RWPE2 (cell line): ENCODE measurements at regions not wholly inside any gene's neighbourhood (a gene's known extent, or its start where the extent isn't known, plus 50 kb on each side); places are given as distances from the start of the nearest gene placed in this dataset.

Experiments
- ATAC-seq: fragments of 200-7000 bp; cut with Tn5 transposase; 3 replicates; pipeline ENCODE4 v1.9.1; 2021; ENCODE audit warnings: low read depth
- DNase-seq: peaks from one replicate; pipeline ENCODE4 v3.0.0-alpha.2; 2020; ENCODE audit warnings: low spot score
- H3K27ac ChIP-seq: fragments of 450-650 bp; 2 replicates; pipeline ENCODE4 v1.5.1; 2017; ENCODE audit warnings: mild to moderate bottlenecking; ENCODE audit not compliant: poor library complexity, severe bottlenecking
- H3K27me3 ChIP-seq: fragments of 250-450 bp; sonication (Bioruptor Pico); 2 replicates; pipeline ENCODE4 v1.5.1; 2021; ENCODE audit warnings: mild to moderate bottlenecking, moderate library complexity; ENCODE audit not compliant: insufficient read depth, poor library complexity, severe bottlenecking
- H3K36me3 ChIP-seq: fragments of 250-450 bp; sonication (Bioruptor Pico); 2 replicates; pipeline ENCODE4 v1.5.1; 2020; ENCODE audit warnings: low read depth, mild to moderate bottlenecking, moderate library complexity
- H3K4me1 ChIP-seq: fragments of 250-450 bp; sonication (Bioruptor Pico); 2 replicates; pipeline ENCODE4 v1.5.1; 2021; ENCODE audit warnings: mild to moderate bottlenecking, moderate library complexity; ENCODE audit not compliant: insufficient read depth, poor library complexity, severe bottlenecking
- H3K4me3 ChIP-seq: fragments of 250-450 bp; sonication (Bioruptor Pico); 2 replicates; pipeline ENCODE4 v1.5.1; 2021; ENCODE audit warnings: mild to moderate bottlenecking, moderate library complexity; ENCODE audit not compliant: severe bottlenecking
- H3K9me3 ChIP-seq: fragments of 250-450 bp; sonication (Bioruptor Pico); 2 replicates; pipeline ENCODE4 v1.5.1; 2021; ENCODE audit warnings: mild to moderate bottlenecking, moderate library complexity; ENCODE audit not compliant: severe bottlenecking
- TF ChIP-seq, protein P1 (sequence below): fragments of 450-650 bp; IDR thresholded peaks from one replicate; pipeline ENCODE4 v1.5.1; 2017; ENCODE audit warnings: mild to moderate bottlenecking, moderate library complexity; ENCODE audit not compliant: poor library complexity, severe bottlenecking

GRCh38 chrX:16444353-16444752 lies 205.6 kb upstream of the S100G start:
- H3K4me1 ChIP-seq, result no peaks in the 10 kb centered on the region
- no peaks in the 10 kb centered on the region for H3K9me3 ChIP-seq
- TF ChIP-seq, protein P1, sequence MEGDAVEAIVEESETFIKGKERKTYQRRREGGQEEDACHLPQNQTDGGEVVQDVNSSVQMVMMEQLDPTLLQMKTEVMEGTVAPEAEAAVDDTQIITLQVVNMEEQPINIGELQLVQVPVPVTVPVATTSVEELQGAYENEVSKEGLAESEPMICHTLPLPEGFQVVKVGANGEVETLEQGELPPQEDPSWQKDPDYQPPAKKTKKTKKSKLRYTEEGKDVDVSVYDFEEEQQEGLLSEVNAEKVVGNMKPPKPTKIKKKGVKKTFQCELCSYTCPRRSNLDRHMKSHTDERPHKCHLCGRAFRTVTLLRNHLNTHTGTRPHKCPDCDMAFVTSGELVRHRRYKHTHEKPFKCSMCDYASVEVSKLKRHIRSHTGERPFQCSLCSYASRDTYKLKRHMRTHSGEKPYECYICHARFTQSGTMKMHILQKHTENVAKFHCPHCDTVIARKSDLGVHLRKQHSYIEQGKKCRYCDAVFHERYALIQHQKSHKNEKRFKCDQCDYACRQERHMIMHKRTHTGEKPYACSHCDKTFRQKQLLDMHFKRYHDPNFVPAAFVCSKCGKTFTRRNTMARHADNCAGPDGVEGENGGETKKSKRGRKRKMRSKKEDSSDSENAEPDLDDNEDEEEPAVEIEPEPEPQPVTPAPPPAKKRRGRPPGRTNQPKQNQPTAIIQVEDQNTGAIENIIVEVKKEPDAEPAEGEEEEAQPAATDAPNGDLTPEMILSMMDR, result no peak
- H3K27ac ChIP-seq, result no peak overlapping the region
- H3K36me3 ChIP-seq, result no peaks in the 10 kb centered on the region
- ATAC-seq, result peak; percentile 40
- no peak for DNase-seq
- H3K4me3 ChIP-seq, result no peak overlapping the region
- H3K27me3 ChIP-seq, result no peaks in the 10 kb centered on the region

GRCh38 chrX:16445166-16445752 lies 204.7 kb upstream of the S100G start:
- Histone ChIP-seq H3K27ac (no peak overlapping the region), H3K27me3 (no peaks in the 10 kb centered on the region), H3K4me1 (no peaks in the 10 kb centered on the region), H3K9me3 (no peaks in the 10 kb centered on the region), H3K4me3 (no peak overlapping the region), H3K36me3 (no peaks in the 10 kb centered on the region)
- DNase-seq, result no peak
- TF ChIP-seq, protein P1, result peak; percentile 57
- no peak for ATAC-seq

DNA sequence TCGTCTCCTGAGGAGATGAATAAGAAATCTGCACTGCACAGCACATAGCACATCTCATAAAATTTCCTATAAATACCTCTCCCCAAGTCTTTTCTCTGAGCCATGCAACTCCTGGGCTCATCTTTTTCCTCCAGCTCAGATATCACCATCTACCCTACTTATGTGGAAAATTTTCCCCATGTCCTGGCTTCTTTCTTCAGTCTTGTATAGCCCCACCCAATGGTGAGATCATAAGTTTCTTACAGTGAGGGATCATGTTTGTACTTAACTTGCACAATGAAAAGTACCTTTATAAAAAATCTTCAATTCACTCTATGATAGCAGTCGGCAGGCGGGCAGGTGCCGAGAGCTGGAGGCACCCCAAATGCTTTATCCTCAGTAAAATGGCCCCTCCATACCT lies 198.6 kb upstream of the S100G start:
- H3K9me3 ChIP-seq, result no peaks in the 10 kb centered on the region
- H3K27me3 ChIP-seq, result no peaks in the 10 kb centered on the region
- H3K36me3 ChIP-seq, result no peaks in the 10 kb centered on the region
- ATAC-seq, result no peak
- H3K4me3 ChIP-seq, result no peak overlapping the region
- no peak for DNase-seq
- no peaks in the 10 kb centered on the region for H3K4me1 ChIP-seq
- no peak overlapping the region for H3K27ac ChIP-seq
- TF ChIP-seq, protein P1, result no peak

DNA sequence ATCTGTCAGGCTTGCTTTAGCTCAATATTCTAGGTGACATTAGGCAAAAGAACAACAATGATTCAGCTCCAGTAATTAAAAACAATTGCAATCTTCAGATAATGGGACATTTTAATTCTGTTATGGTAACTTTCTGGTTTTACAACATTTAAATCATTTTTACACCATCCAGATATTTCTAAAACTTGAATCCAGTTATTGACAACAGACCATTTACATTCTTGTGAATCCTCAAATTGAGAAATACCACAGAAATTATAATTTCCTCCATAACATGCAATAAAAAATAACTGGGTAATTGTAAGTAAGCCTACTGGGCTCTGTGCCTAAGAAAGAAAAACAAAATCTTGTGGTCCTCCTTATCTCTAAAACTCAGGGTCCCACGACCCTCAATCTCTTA lies 195.0 kb upstream of the S100G start:
- TF ChIP-seq, protein P1, result no peak
- no peak for DNase-seq
- no peaks in the 10 kb centered on the region for H3K4me1 ChIP-seq
- no peak overlapping the region for H3K4me3 ChIP-seq
- ATAC-seq, result no peak
- H3K27me3 ChIP-seq, result no peaks in the 10 kb centered on the region
- H3K36me3 ChIP-seq, result no peaks in the 10 kb centered on the region
- H3K27ac ChIP-seq, result no peak overlapping the region
- no peaks in the 10 kb centered on the region for H3K9me3 ChIP-seq

- no peaks in the 10 kb centered on the region for H3K4me1 ChIP-seq
- no peak overlapping the region for H3K27ac ChIP-seq
- ATAC-seq (no peak), DNase-seq (no peak)
- TF ChIP-seq, protein P1, result no peak
- no peaks in the 10 kb centered on the region for H3K36me3 ChIP-seq
- H3K9me3 ChIP-seq, result no peaks in the 10 kb centered on the region
- no peak overlapping the region for H3K4me3 ChIP-seq
- no peaks in the 10 kb centered on the region for H3K27me3 ChIP-seq
These were observed 192.7 kb upstream of the S100G start for GRCh38 chrX:16457239-16457638.
